ENCODE measurements at regions not wholly inside any gene's neighbourhood (a gene's known extent, or its start where the extent isn't known, plus 50 kb on each side); places are given as distances from the start of the nearest gene placed in this dataset.

GRCh38 chr3:124318014-124318413 is 326.1 kb upstream of the ROPN1 start:
- TF ChIP-seq CTCF (IDR thresholded peaks at IDR 0.05; ENCODE audit: control extremely low read depth in 1 of 3, insufficient read depth in 1 of 3, low read depth in 1 of 3, low read length in 3 of 3) (no peak), SUZ12 (IDR thresholded peaks at IDR 0.05; ENCODE audit: low read length) (no peak), SP2 (IDR thresholded peaks at IDR 0.05; ENCODE audit: low read length) (no peak), POLR2AphosphoS5 (IDR thresholded peaks at IDR 0.05; ENCODE audit: low read depth, low read length) (no peak), EZH2 (IDR thresholded peaks at IDR 0.05; ENCODE audit: low read depth, low read length, severe bottlenecking) (no peak), HDAC6 (IDR thresholded peaks at IDR 0.05; ENCODE audit: low read depth, low read length) (no peak), NRF1 (IDR thresholded peaks at IDR 0.05; ENCODE audit: low read depth, low read length) (no peak), SP1 (IDR thresholded peaks at IDR 0.05; ENCODE audit: low read depth, low read length) (no peak), TAF1 (IDR thresholded peaks at IDR 0.05; ENCODE audit: low read depth, low read length) (no peak), ASH2L (IDR thresholded peaks at IDR 0.05; ENCODE audit: low read length) (no peak), EP300 (IDR thresholded peaks at IDR 0.05; ENCODE audit: borderline replicate concordance in 1 of 2, low read depth in 2 of 2, low read length in 2 of 2) (no peak), TAF7 (optimal IDR thresholded peaks at IDR 0.05; ENCODE audit: borderline replicate concordance, low read depth, low read length) (no peak), POLR2A (IDR thresholded peaks at IDR 0.05; ENCODE audit: control extremely low read depth in 1 of 2, low read depth in 2 of 2, low read length in 2 of 2) (no peak)
